ENCODE measurements at regions not wholly inside any gene's neighbourhood (a gene's known extent, or its start where the extent isn't known, plus 50 kb on each side); places are given as distances from the start of the nearest gene placed in this dataset.

DNA sequence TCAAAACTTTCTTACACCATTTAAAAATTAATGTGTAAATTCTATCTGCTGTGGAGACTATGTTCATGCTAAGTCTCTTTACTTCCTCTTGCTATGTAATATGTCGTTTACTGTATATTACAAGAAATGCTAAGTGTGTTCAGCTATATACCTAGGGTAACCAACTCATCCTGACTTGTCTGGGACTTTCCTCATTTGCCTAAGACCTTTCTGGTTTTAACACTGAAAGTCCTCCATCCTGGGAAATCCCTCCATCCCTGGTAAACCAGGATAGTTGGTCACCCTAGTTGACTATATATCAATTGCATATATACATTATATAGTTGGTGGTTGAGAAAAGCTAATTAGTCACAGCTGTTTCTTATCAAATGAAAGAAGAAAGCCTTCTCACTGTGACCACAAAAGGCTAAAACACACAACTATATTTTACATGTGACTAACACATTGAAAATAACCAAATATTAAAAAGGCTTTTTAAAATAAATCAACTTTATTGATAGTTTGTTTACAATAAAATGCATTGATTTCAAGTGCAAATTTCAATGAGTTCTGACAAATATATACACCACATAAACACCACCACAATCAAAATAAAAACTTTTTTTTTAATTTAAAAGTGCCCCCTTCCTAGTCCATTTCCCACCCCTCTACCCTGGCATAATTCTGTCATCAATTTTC is 167.7 kb upstream of the INHBA start:
- no peak for TF ChIP-seq EZH2 (IDR thresholded peaks at IDR 0.05; ENCODE audit: low read length, missing control alignments)
- TF ChIP-seq, protein P1, sequence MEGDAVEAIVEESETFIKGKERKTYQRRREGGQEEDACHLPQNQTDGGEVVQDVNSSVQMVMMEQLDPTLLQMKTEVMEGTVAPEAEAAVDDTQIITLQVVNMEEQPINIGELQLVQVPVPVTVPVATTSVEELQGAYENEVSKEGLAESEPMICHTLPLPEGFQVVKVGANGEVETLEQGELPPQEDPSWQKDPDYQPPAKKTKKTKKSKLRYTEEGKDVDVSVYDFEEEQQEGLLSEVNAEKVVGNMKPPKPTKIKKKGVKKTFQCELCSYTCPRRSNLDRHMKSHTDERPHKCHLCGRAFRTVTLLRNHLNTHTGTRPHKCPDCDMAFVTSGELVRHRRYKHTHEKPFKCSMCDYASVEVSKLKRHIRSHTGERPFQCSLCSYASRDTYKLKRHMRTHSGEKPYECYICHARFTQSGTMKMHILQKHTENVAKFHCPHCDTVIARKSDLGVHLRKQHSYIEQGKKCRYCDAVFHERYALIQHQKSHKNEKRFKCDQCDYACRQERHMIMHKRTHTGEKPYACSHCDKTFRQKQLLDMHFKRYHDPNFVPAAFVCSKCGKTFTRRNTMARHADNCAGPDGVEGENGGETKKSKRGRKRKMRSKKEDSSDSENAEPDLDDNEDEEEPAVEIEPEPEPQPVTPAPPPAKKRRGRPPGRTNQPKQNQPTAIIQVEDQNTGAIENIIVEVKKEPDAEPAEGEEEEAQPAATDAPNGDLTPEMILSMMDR (conservative IDR thresholded peaks at IDR 0.05 in 1 of 2, IDR thresholded peaks at IDR 0.05 in 1 of 2; ENCODE audit: low read depth in 1 of 2, low read length in 2 of 2), result no peak

Data from fibroblast of lung (primary cell).